ENCODE measurements at regions not wholly inside any gene's neighbourhood (a gene's known extent, or its start where the extent isn't known, plus 50 kb on each side); places are given as distances from the start of the nearest gene placed in this dataset.

GRCh38 chr3:170737498-170738162, 132.4 kb downstream of the RPL22L1 start:
- TF ChIP-seq CTCF (conservative IDR thresholded peaks at IDR 0.05) (no peak), ZFX (IDR thresholded peaks at IDR 0.05) (no peak)
